CD1c-positive myeloid dendritic cell (primary cell): ENCODE measurements at regions not wholly inside any gene's neighbourhood (a gene's known extent, or its start where the extent isn't known, plus 50 kb on each side); places are given as distances from the start of the nearest gene placed in this dataset.

Experiments
- DNase-seq: peaks from one replicate; pipeline ENCODE4 v3.0.0-alpha.2; 2016; ENCODE audit errors: extremely low spot score

DNA sequence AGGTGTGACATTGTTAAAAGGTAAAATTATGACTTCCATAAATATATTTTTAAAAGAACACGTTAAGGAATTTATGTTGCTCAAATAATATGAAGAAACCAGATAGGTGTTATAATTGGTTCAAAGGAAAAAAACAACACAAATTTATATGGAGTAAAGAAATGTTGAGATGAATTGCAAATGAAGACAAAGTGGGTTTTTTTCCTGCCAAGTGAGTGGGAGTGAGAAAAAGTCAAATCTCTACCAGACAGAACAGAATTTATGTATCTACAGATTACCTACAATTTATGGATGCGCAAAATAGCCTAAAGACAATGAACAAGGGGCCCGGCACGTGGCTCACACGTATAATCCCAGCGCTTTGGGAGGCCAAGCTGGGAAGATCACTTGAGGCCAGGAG lies 159.7 kb upstream of the SLC1A4 start:
- no peak for DNase-seq

DNA sequence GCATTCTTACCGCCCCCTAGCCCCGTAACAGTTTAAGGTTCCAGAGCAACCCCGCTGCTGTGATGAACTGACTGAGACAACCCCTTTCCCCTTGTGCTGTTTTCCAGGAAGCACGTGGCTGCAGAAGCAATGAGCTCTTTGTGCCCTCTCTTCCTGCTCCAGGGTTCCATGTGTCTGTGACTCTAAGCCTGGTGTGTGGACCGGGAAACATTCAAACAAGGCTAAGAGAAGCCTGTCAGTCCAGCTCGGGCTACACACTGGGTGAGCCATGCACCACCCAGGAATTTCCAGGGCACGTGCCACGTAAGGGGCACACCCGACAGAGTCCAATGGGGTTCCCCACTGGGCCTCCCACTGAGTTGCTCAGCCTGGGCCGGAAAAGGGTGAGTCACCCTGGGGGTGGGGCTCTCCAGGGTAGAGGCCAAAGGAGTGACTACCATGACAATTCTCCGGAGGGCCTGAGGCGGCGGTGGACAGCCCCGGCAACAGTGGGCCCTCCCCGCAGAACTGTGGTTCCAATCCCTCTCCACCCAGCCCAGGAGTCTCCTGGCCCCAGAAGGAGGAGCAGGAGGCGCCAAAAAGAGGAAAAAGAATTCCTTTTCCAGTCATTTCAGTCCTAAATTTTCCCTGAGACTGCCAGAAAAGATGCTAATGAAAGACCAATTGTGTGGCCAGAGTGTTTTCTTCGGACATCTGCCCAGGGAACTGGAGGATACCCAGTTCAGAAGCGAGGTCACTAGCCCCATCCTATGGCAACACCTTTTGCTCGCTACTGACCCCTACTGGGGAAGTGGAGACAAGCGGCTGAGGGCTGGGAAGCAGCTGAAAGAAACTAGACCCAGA lies 157.8 kb upstream of the SLC1A4 start:
- DNase-seq = peak; percentile 96

DNA sequence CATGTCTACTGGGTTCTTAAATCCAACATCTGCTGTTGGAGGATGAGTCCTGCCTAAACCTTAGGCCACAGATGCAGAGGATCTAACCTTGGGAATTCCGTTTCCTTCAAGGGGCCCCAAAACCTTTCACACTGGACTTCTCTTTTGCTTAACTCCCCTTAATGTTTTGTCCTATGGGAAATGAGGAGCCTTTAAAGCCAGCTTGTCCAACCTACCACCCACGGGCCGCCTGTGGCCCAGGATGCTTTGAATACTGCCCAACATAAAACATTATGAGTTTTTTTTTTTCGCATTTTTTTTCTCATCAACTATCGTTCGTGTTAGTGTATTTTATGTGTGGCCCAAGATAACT lies 157.2 kb upstream of the SLC1A4 start:
- DNase-seq = no peak

DNA sequence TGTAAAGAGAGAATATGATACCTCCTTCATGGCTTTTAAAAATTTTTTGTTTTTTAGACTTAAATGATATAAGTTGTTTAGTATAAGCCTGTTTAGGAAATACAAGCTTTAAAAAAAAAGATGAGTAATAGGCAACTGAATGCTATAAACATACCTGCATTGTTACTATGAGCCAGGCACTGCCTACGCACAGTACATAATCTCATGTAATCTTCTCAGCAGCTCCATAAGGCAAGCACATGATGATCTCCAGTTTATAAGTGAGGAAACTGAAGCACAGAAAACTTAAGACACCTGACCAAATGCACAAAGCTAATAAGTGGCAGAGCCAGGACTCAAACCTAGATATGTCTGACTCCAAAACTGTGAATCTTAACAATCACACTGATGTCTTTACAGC lies 156.3 kb upstream of the SLC1A4 start:
- no peak for DNase-seq

DNA sequence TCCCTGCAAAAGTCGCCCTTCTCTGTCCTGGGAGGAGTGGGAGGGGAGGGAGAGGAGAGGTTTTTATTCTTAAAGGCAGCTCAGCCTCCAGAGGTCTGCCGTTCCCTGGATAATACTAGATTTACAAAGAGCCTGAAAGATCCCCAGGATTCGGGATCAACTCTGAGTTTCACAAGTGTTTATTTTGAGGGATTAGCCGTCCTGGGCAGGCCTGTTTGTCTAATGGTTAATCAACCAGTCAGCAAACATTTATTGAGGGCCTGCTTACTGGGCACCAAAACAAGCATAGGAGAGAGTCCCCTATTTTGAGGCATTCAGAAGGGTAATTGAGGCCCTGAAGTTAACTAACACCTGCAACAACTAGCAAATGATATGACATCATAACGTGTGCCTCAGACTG lies 152.6 kb upstream of the SLC1A4 start:
- no peak for DNase-seq

DNA sequence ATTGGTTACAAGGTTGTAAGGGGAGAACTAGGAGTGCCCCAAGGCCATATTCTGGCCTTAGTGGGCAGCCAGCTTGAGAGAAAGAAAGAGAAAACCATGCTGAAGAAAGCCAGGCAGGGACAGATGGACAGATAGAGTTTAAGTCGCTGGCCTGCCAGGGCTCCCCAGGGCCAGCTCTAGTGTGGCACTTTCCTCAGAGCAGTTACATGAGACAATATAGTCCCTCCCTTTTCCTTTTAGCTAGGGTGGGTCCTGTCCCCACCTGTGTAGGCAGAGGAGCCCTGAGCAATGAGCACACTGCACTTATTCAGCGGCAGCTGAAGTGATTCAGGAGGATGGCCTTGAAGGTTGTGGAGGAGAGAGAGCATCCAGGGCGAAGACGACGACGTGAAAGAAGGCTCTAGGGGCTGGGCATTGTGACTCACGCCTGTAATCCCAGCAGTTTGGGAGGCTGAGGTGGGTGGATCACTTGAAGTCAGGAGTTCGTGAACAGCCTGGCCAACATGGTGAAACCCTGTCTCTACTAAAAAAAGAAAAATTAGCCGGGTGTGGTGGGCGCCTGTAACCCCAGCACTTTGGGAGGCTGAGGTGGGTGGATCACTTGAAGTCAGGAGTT lies 152.0 kb upstream of the SLC1A4 start:
- DNase-seq = peak; percentile 55

DNA sequence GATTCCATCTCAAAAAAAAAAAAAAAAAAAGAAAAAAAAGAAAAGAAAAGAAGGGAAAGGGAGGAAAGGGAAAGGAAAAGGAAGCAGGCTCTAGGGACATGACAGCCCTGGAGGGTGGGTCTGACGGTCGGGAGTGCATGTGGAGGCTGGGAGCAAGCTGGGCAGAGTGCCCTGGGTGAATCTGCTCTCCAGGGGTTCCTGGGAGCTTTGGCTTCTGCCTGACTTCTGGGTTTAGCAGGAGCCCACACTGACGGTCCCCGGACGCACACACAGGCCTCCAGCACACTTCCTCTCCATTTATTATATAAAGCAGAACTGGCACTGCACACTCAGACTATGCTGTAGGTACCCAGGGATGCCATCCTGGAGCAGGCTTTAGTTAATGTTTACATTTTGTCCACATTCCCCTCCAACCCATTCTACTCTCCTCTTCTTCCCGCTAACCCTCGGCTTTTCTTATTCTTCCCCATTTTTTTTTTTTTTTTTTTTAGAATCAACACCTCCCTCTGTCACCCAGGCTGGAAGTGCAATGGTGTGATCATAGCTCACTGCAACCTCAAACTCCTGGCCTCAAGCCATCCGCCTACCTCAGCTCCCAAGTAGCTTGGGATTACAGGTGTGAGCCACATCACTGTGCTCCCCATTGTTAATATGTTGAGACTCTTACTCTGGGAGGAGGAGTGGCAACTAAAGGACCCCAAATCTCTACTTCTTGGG lies 151.1 kb upstream of the SLC1A4 start:
- peak; percentile 84 for DNase-seq

DNA sequence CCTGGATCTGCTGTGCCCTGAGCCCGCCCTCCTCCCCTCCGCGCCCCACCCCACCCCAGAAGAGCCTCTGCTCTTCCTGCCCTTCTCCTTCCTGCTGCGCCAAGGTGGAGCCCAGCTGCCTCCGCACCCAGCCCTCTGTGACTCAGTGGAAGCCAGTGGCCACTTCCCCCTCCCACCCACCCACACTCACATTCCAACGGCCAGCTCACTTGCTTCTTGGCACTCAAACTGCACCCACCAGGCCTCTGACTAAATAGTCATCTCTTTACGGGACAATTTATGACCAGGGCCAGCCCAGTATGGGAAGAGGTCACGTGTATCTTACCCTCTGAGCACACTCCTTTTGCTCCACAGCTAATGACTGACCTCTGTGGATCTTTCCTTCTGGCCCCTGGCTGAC lies 150.4 kb upstream of the SLC1A4 start:
- peak; percentile 91 for DNase-seq

DNA sequence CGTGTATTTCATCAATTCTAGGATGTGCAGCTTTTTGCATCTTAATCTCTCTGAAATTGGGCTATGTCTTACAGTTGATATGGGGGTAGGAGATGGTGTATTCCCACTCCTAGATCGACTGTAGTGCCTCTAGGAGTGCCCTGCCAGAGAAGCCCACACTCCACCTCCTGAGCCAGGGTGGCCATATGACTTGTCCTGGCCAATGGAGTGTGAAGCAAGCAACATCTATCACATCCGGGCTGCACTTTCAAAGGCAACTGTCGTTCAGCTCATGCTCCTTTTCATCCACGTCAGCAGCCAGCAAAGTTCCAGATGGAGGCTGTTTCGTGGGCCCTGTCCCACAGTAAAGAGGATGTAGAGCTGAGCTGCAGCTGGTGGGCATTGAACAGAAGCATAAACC lies 149.4 kb upstream of the SLC1A4 start:
- peak; percentile 61 for DNase-seq

DNA sequence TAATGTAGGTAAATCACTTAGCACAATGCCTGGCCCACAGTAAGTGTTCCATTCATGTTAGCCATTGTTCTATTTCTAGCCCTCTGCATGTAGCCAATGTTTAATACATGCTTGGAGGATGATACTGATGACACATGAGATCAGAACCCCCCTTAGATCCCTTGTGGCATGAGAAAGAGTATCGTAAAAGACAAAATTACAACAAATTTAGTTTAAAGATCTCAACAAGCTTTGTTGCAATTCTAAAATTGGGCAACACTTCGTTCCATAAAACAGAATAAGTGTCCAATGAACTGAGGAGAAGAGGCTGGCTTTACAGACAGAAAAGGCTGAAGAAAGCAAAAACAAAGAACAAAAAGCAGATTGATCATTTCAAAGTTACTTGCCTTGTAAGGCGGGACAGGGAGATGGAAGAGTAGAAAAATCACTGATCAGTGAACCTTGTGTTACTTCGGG lies 148.7 kb upstream of the SLC1A4 start:
- DNase-seq = peak; percentile 40

DNA sequence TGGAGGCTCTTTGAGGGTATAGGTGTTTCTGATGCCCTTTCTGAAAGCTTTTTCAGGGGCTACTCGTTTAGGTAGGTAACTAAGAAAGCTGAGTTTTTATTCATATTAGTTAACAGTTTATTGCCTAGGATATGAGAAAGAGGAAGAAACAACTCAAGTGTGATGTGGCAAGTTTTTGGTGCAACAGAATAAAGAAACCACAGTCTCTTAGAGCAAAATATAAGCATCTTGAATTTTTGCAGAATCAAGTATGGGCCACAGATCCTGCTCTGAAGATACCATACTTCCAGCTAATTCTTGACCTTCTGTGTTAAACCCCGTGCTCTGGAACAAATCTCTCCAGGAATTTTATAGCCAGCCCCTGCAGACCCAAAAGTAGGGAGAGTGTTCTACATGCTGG lies 147.7 kb upstream of the SLC1A4 start:
- DNase-seq = peak; percentile 51

DNA sequence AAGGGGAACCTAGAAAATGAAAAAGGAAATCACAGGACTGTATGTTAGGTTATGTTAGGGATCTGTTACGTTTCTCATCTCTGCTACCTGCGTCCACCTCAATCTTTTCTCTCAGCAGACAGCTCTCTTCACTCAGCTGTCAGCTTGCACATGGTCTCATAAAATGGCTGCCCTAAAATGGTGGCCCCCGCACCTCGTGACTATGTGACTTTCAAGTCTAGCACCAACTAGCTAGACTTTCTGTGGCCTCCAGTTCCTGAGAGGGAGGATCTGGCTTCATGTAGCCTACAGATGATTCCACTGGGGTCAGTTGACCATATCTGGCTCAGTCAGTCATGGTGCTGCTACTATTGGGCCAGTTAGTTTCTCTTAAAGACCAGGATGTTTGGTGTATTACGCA lies 147.2 kb upstream of the SLC1A4 start:
- no peak for DNase-seq

DNA sequence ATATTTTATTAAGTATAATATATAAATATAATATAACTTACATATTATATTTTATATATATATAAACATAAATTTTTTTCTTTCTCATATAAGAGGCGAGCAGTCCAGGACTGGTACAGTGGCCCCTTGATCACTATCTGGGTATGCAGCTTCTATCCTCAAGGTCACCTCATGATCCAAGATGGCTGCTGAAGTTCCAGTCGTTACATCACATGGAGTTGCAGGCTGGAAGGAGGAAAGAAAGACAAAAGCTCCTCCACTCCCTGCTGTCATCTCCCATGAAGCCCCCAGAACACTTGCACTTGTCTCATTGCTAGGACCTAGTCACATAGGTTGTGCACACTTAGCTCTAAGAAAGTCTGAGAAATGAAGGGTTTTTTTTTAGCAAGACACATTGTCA lies 145.1 kb upstream of the SLC1A4 start:
- no peak for DNase-seq

DNA sequence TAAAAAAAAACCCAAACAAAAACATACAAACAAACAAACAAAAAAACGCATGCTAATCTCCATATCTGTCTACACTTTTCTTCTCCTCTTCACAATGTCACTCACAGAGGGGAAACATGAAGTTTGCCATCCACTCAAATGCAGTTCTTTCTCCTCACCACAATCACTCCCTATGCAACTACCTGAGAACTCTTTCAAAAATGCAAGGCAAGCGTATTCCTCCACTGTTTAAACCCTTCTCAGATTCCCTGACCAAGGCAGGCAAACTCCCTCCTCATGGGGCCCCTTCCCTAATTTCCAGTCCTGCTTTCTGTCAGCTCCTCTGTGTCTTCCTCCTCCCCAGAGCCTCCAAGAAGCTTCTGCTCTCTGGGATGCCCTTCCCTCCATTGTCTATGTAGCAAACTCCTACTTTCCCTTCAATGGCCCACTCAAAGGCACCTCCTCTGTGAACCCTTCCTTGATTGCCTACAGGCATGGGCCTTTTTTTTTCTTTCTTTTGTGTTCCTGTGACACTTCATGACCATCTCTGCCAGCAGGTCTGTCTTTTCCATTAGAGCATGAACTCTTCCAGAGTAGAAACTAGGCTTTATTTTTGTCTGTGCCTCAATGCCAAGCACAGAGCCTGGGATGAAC lies 143.8 kb upstream of the SLC1A4 start:
- DNase-seq = peak; percentile 37

DNA sequence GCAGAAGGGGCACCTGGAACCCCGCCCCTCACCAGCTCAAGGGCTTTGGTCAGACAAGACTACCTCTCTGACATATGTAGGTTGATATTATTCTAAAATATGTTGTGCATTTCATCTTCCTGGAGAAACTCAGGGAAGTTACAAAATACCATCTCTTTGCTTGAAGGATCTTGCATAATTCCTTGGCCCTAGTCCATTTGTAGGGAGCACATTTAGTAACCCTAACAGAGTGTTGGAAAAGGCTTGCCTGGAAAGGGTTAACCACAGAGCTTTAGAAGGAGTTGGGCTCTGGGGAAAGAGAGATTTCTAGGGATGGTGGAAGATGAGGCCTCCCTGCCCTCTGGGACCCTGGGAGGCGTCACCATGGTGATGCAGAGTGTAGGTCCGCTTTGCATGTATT lies 143.0 kb upstream of the SLC1A4 start:
- DNase-seq = peak; percentile 54

DNA sequence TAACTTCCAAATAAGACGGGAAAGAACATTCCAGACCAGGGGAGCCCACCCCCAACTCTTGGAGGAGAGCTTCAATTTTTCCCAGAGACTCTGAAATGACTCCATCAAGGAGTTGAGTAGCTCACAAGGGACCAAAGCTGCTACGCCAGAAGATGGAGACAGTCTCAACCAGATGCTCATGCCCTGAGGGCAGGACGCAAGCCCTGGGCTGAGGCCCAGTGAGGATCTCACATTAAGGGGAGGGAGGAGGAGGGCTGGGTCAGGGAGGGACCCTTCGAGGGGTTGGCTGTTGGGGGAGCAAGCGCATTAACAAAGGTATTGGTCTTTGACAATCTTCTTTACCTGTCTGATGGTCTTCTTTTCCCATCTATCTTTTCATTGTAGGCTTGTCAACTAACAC lies 141.3 kb upstream of the SLC1A4 start:
- DNase-seq = no peak

DNA sequence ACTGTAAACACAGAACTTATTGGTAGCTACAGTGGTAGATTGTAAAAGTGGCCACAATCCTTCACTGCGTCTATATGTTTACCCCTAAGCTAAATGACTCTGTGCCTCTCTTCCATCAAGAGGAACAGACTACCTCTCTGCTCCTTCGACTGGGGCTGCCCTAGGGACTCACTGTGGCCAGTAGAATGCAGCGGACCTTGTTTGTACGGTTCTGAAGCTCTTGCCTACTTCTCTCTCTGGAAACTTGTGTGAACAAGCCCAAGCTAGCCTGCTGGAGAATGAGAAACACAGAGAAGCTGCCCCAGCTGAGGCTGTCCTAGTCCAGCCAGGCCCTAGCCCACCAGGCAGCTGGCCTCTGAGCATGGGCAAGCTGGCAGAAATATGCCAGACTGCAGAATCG lies 140.8 kb upstream of the SLC1A4 start:
- no peak for DNase-seq

DNA sequence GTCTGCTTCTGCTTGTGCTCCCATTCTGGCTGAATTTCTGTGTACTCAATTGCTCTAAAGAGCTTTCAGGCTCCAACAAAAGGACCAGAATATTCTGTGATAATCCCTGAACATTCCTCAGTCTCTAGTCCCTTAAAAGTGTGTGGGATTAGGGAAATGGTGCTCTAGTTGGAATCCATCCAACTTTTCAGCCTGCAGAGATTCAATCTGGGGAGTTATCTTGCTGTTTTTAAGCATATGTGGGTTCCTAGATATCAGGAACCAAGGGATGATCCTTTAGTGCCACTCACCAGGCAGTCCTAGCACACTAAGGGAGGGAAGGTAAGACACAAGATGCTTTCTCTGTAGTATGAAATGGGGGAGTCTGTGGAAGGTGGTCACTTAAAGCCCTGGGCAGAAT lies 140.3 kb upstream of the SLC1A4 start:
- DNase-seq = no peak

DNA sequence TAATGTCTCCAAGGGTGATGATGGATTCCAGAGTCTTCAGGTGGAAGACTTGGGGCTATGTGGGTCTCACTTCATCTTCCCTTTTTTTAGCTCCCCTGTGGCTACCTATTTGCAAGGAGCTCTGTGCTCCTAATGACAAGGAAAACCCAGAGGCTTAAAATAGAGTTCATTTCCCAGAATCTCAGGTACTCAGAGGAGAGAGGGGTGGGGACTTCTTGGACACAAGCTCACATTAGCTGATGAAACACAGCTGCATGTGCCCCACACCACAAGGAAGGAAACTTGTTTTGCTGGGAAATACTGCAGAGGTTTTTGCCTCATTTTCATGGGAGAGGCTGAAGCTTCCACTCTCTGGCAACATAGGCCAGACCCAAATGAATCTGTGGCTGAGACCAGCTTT lies 138.6 kb upstream of the SLC1A4 start:
- DNase-seq = no peak

DNA sequence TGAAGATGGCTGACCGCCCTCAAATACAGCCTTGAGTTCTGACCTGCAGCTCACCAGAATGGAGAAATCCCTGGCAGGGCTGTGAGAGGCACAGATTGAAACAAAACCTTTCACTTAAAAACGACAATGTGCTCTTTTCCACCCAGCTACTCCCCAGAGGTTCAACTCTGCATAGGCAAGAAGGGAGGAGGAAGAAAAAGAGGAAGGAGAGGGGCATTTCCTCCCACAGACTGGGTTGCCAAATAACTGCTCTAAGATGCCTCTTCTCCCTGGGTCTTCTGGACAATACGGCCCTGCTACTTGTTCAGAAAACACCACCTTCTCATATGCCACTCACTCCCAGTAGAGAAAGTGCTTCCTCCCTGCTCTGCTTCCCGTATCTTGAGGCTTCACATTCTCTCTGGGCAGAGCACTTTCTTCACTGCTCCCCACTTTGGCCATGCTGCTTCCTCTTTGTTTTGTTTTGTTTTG lies 136.4 kb upstream of the SLC1A4 start:
- DNase-seq = peak; percentile 86

DNA sequence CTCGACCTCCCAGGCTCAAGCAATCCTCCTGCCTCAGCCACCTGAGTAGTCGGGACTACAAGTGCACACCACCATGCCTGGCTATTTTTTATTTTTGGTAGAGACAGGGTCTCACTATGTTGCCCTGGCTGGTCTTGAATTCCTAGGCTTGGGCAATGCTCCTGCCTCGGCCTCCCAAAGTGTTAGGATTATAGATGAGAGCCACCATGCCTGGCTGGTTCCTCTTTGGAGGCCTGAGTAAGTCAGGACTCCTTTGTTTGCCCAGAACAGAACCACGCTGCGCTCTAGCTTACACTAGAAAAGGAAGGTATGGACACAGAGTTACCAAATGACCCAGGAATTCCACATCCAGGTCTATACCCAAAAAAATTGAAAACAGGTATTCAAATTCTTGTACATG lies 135.9 kb upstream of the SLC1A4 start:
- DNase-seq = peak; percentile 47

DNA sequence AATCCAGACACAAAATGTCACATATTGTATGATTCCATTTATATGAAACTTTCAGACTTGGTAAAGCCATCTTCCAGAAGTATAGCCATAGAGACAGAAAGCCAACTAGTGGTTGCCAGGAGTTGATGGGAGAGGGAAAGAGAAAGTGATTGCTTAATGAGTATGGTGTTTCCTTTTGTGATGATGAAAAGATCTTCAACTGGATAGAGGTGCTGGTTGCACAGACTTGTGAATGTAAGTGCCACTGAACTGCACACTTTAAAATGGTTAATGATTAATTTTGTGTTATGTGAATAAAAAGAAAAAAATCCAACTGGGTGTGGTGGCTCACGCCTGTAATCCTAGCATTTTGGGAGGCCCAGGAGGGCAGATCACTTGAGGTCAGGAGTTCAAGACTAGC lies 135.3 kb upstream of the SLC1A4 start:
- peak; percentile 40 for DNase-seq
